ENCODE measurements at regions not wholly inside any gene's neighbourhood (a gene's known extent, or its start where the extent isn't known, plus 50 kb on each side); places are given as distances from the start of the nearest gene placed in this dataset.

DNA sequence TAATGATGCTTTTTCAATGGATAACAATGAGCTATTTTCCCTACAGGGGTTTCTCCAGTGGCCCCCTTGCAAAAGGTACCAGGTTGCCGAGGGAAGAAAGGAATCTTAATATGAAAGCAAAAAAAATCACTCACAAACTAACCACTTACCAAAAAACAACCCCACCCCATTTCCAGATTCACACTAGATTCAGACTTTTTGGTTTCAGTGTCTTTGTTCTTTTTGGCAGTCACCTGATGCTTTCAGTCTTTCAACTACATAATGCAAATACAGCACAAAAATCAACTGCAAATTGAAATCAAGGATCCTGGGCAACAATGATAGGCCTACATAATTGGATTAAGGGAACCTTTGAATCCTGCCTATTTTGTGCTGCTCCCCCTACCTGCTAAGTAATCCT is 71.1 kb upstream of the RAP2B start:
- ChIA-PET CTCF (interaction anchor here (0.6 kb wide), 2 partner anchors 48 to 815 kb away, joined by 3 to 5 read pairs; no protein-coding TSS in a partner anchor), POLR2A (ENCODE audit: low non-redundant PET) (no interaction called here)
- TF ChIP-seq, protein P1, sequence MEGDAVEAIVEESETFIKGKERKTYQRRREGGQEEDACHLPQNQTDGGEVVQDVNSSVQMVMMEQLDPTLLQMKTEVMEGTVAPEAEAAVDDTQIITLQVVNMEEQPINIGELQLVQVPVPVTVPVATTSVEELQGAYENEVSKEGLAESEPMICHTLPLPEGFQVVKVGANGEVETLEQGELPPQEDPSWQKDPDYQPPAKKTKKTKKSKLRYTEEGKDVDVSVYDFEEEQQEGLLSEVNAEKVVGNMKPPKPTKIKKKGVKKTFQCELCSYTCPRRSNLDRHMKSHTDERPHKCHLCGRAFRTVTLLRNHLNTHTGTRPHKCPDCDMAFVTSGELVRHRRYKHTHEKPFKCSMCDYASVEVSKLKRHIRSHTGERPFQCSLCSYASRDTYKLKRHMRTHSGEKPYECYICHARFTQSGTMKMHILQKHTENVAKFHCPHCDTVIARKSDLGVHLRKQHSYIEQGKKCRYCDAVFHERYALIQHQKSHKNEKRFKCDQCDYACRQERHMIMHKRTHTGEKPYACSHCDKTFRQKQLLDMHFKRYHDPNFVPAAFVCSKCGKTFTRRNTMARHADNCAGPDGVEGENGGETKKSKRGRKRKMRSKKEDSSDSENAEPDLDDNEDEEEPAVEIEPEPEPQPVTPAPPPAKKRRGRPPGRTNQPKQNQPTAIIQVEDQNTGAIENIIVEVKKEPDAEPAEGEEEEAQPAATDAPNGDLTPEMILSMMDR (conservative IDR thresholded peaks at IDR 0.05; ENCODE audit: low read depth): no peak
- H3K27ac ChIP-seq: no peak overlapping the region
- no peak for DNase-seq (ENCODE audit: low spot score)

DNA sequence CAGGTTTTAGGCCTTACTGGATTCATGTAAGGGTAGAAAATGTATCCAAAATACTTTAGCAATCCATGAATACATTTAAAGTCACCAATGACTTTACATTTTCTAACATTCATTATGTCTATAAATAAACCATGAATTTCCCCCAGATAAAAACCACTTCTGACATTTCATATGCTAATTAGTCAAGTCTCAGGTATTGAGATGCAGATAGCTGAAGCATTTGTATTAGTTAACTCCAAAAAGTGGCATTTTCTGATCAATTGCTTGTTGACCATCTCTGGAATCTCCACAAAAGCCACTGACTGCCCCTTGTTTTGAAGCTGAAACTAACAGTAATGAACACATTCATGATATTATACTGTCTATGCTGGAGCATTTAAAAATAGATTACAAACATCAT is 68.4 kb upstream of the RAP2B start:
- POLR2A ChIA-PET (ENCODE audit: low non-redundant PET): no interaction called here
- CTCF ChIA-PET: no interaction called here
- DNase-seq (ENCODE audit: low spot score): no peak
- no peak overlapping the region for H3K27ac ChIP-seq
- TF ChIP-seq, protein P1 (conservative IDR thresholded peaks at IDR 0.05; ENCODE audit: low read depth): no peak

DNA sequence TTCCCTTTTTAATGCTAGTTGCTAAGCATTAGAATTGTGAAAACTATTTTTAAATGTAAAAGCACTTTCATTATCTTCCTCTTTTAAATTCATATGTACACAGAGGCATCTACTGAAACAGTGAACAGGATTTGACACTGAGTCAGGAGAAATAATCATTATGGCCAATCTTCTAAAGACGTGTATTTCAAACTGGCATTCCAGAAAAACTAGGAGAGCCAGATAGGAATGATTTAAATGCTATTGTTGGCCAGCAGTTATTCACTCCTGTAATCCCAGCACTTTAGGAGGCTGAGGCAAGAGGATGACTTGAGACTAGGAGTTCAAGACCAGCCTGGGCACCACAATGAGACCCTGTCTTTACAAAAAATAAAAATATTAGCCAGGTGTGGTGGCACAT is 67.6 kb upstream of the RAP2B start:
- H3K27ac ChIP-seq: no peak overlapping the region
- ChIA-PET POLR2A (ENCODE audit: low non-redundant PET) (no interaction called here), CTCF (no interaction called here)
- TF ChIP-seq, protein P1 (conservative IDR thresholded peaks at IDR 0.05; ENCODE audit: low read depth): no peak
- no peak for DNase-seq (ENCODE audit: low spot score)

DNA sequence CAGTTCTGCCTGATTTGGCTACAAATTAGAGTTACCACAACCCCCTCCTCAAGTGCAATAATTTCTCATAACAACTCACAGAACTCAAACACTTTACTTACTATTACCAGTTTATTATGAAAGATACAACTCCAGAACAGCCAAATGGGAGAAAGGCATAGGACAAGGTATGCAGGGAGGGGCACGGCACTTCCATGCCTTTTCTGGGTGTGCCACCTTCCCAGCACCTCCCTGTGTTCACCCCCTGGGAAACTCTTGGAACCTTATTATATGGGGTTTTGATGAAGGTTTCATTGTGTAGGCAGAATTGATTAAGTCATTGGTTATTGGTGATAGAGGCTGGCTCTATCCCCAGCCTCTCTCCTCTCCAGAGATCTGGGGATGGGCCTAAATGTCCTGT is 66.6 kb upstream of the RAP2B start:
- H3K27ac ChIP-seq: no peak overlapping the region
- no peak for DNase-seq (ENCODE audit: low spot score)
- ChIA-PET CTCF (no interaction called here), POLR2A (ENCODE audit: low non-redundant PET) (no interaction called here)
- TF ChIP-seq, protein P1 (conservative IDR thresholded peaks at IDR 0.05; ENCODE audit: low read depth): no peak

DNA sequence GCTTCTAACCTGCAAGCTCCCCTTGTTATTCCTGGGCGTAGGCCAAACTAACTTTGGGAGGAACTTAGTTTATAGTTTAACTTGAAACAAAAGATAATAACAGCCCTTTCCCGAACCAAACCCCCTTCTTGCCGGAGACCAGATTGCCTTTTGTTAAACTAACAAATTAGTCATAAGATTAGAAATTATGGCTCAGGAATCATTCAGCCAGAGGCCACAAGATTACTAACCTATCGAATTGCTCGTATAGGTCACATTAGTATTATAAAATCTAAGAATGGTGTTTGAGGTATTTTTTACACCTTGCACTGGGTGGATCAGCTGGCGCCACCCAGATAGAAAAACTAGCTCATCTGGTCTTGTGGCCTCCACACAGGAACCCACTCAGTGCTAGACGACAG is 65.3 kb upstream of the RAP2B start:
- POLR2A ChIA-PET (ENCODE audit: low non-redundant PET): no interaction called here
- DNase-seq (ENCODE audit: low spot score): no peak
- TF ChIP-seq, protein P1 (conservative IDR thresholded peaks at IDR 0.05; ENCODE audit: low read depth): no peak
- no peak overlapping the region for H3K27ac ChIP-seq
- CTCF ChIA-PET: no interaction called here

DNA sequence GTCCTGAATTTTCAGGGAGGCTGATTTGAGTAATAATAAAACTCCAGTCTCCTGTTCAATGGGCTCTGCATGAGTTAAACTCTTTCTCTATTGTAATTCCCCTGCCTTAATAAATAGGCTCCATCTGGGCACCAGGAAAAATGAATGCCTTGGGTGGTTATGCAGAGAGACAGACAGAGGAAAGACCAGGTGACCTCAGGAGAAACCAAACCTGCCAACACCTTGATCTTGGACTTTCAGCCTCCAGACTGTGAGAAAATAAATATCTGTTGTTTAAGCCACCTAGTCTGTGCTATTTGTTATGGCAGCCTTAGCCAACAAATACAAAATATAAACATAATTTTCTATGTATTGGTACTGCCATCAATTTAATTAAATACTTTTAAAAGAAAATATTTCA is 64.8 kb upstream of the RAP2B start:
- ChIA-PET POLR2A (ENCODE audit: low non-redundant PET) (no interaction called here), CTCF (no interaction called here)
- no peak overlapping the region for H3K27ac ChIP-seq
- DNase-seq (ENCODE audit: low spot score): no peak
- TF ChIP-seq, protein P1 (conservative IDR thresholded peaks at IDR 0.05; ENCODE audit: low read depth): no peak

DNA sequence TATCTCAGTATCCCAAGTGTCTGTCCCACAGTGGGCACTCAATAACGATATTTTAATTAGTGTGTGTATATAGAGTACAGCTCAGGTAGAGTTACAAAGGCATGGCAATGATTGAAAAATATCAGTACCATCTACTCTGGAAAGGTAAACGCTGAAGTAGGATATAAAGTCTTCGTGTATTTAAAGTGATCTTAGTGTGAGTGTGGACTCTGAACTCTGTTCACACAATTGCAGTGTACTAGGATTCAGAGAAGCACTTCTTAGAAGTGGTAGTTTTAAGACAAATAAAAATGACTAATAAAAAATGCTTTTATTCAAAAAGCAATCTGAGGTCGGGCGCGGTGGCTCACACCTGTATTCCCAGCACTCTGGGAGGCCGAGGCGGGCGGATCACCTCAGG is 62.9 kb upstream of the RAP2B start:
- POLR2A ChIA-PET (ENCODE audit: low non-redundant PET): no interaction called here
- DNase-seq (ENCODE audit: low spot score): no peak
- TF ChIP-seq, protein P1 (conservative IDR thresholded peaks at IDR 0.05; ENCODE audit: low read depth): no peak
- H3K27ac ChIP-seq: no peak overlapping the region
- CTCF ChIA-PET: no interaction called here
